ENCODE measurements at regions not wholly inside any gene's neighbourhood (a gene's known extent, or its start where the extent isn't known, plus 50 kb on each side); places are given as distances from the start of the nearest gene placed in this dataset.

DNA sequence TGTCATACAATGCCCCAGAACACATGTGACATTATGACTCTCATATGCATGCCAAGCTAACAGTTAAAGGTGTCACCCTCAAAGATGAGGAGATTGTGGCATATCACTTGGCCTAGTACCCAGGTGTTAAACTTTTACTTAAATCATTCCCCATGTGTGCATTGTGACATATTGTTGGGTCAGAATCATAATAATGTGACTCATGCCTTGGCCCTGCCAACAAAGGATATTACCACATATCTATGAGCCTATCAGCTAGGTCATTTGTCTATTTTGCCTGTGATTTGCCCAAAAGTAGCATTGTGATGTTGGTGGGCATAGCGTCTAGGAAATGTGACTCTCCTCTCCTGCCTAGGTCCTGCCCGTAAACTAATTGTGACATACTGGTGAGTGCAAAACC, 1147.1 kb upstream of the AMELY start:
- no peak for TF ChIP-seq POLR2A (IDR thresholded peaks at IDR 0.05)
- no peak for TF ChIP-seq CTCF (IDR thresholded peaks at IDR 0.05)
- no peak for TF ChIP-seq EP300 (IDR thresholded peaks at IDR 0.05)

All from upper lobe of left lung (tissue), 4 donors.